ENCODE measurements at regions not wholly inside any gene's neighbourhood (a gene's known extent, or its start where the extent isn't known, plus 50 kb on each side); places are given as distances from the start of the nearest gene placed in this dataset.
A peak's percentile ranks its signal among the peaks of the same experiment; 100 is the strongest.

DNA sequence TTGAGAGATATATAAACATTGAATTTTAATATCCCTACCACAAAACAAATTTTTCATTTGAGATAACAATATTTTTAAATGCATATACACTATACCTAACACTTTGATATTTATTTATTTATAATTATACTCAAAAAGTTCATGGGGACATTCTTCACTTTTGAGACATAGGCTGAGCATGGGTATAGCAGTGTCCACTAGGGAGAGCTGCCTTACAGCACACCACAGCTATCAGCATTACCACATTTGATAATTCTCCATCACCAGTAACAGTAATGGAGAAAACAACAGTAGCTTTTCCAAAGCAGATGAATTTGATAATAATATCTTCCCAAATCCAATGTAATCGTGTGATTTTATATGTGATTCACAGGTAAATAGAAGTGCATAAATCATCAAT lies 626.1 kb downstream of the DACH1 start:
- TF ChIP-seq, protein P1, sequence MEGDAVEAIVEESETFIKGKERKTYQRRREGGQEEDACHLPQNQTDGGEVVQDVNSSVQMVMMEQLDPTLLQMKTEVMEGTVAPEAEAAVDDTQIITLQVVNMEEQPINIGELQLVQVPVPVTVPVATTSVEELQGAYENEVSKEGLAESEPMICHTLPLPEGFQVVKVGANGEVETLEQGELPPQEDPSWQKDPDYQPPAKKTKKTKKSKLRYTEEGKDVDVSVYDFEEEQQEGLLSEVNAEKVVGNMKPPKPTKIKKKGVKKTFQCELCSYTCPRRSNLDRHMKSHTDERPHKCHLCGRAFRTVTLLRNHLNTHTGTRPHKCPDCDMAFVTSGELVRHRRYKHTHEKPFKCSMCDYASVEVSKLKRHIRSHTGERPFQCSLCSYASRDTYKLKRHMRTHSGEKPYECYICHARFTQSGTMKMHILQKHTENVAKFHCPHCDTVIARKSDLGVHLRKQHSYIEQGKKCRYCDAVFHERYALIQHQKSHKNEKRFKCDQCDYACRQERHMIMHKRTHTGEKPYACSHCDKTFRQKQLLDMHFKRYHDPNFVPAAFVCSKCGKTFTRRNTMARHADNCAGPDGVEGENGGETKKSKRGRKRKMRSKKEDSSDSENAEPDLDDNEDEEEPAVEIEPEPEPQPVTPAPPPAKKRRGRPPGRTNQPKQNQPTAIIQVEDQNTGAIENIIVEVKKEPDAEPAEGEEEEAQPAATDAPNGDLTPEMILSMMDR (IDR thresholded peaks at IDR 0.05; ENCODE audit: borderline replicate concordance, extremely low read depth, low read length, poor library complexity, severe bottlenecking): peak; percentile 5
- no peak for TF ChIP-seq EZH2 (IDR thresholded peaks at IDR 0.05; ENCODE audit: borderline replicate concordance, low read depth, low read length, severe bottlenecking)

All from DND-41 (cell line).